GM18517 (cell line): ENCODE measurements at regions not wholly inside any gene's neighbourhood (a gene's known extent, or its start where the extent isn't known, plus 50 kb on each side); places are given as distances from the start of the nearest gene placed in this dataset.

Source experiments
- ATAC-seq: cut with Tn5 transposase; IDR thresholded peaks from one replicate; pipeline ENCODE4 v1.9.1; 2021; ENCODE audit warnings: mild to moderate bottlenecking, moderate library complexity; ENCODE audit not compliant: unreplicated experiment

GRCh38 chr3:152185891-152186630 lies 82.7 kb upstream of the MBNL1 start:
- ATAC-seq: no peak

GRCh38 chr3:152190636-152191183 lies 78.0 kb upstream of the MBNL1 start:
- no peak for ATAC-seq

- no peak for ATAC-seq
Measured at GRCh38 chr3:152192050-152192449, 76.7 kb upstream of the MBNL1 start.

GRCh38 chr3:152192936-152193672 lies 75.6 kb upstream of the MBNL1 start:
- no peak for ATAC-seq

- ATAC-seq: peak; percentile 56
Measured at GRCh38 chr3:152193673-152194267, 75.0 kb upstream of the MBNL1 start.

- no peak for ATAC-seq
Measured at GRCh38 chr3:152195206-152195605, 73.5 kb upstream of the MBNL1 start.

GRCh38 chr3:152196782-152197181 lies 71.9 kb upstream of the MBNL1 start:
- peak; percentile 32 for ATAC-seq

- no peak for ATAC-seq
Measured at GRCh38 chr3:152197451-152197850, 71.3 kb upstream of the MBNL1 start.

GRCh38 chr3:152197937-152198336 lies 70.8 kb upstream of the MBNL1 start:
- peak; percentile 35 for ATAC-seq

GRCh38 chr3:152198665-152199064 lies 70.1 kb upstream of the MBNL1 start:
- ATAC-seq: no peak

GRCh38 chr3:152199102-152199840 lies 69.5 kb upstream of the MBNL1 start:
- no peak for ATAC-seq

GRCh38 chr3:152200476-152201420 lies 68.0 kb upstream of the MBNL1 start:
- peak; percentile 29 for ATAC-seq

GRCh38 chr3:152202976-152203626 lies 65.6 kb upstream of the MBNL1 start:
- ATAC-seq: peak; percentile 37

GRCh38 chr3:152203652-152204051 lies 65.1 kb upstream of the MBNL1 start:
- no peak for ATAC-seq

GRCh38 chr3:152204218-152204617 lies 64.5 kb upstream of the MBNL1 start:
- ATAC-seq: no peak

- ATAC-seq: peak; percentile 37
Measured at GRCh38 chr3:152205097-152205593, 63.6 kb upstream of the MBNL1 start.

- ATAC-seq: no peak
Measured at GRCh38 chr3:152206243-152206760, 62.4 kb upstream of the MBNL1 start.

- ATAC-seq: no peak
Measured at GRCh38 chr3:152208439-152208838, 60.3 kb upstream of the MBNL1 start.

GRCh38 chr3:152209060-152209459 lies 59.7 kb upstream of the MBNL1 start:
- ATAC-seq: no peak
